Ovary (tissue), 7 donors: ENCODE measurements at regions not wholly inside any gene's neighbourhood (a gene's known extent, or its start where the extent isn't known, plus 50 kb on each side); places are given as distances from the start of the nearest gene placed in this dataset.

Experiments
- DNase-seq, 5 donors: peaks; one replicate each; pipeline ENCODE4 v3.0.0-alpha.2; 2019 to 2020
- H3K27ac ChIP-seq, 2 donors: fragments of 200-600 bp; one replicate each; pipeline versions ENCODE4 v1.5.1 to v1.8.0; 2019 to 2022
- H3K27me3 ChIP-seq: fragments of 200-600 bp; one replicate; pipeline ENCODE4 v1.8.0; 2022
- H3K36me3 ChIP-seq: fragments of 200-600 bp; sonication (generic); one replicate; pipeline ENCODE4 v1.5.1; 2019
- H3K4me1 ChIP-seq: one replicate; pipeline ENCODE4 v1.8.1; 2013; ENCODE audit warnings: mild to moderate bottlenecking, moderate library complexity; ENCODE audit not compliant: insufficient read depth
- H3K4me3 ChIP-seq: fragments of 200-600 bp; sonication (generic); one replicate; pipeline ENCODE4 v1.5.1; 2017
- H3K9me3 ChIP-seq, 2 donors: fragments of 200-600 bp in 1 of 2; sonication (generic) in 1 of 2; one replicate each; pipeline versions ENCODE4 v1.5.1 to v1.8.1; 2013 to 2019; ENCODE audit warnings: mild to moderate bottlenecking in 1 of 2, moderate library complexity in 1 of 2
- EP300 ChIP-seq: sonication (generic); formaldehyde crosslinking; IDR thresholded peaks from one replicate; pipeline ENCODE4 v1.6.1; 2017; ENCODE audit warnings: antibody characterized with exemption
- POLR2A ChIP-seq: fragments of 450-650 bp; IDR thresholded peaks from one replicate; pipeline ENCODE4 v1.6.1; 2017; ENCODE audit warnings: antibody characterized with exemption, mild to moderate bottlenecking, moderate library complexity
- WGBS, 3 donors: extraction: QIAGEN DNeasy Blood & Tissue Kit in 1 of 3; methylation state at CpG; one replicate each; pipeline versions ENCODE4 v1.1.5 to v1.1.7; 2013 to 2017; 5-methylcytosine and 5-hydroxymethylcytosine counted together
- intact Hi-C, 4 donors: fragments of 100-400 bp; cut with DNase I; formaldehyde crosslinking; loops; one replicate each; pipeline versions ENCODE4 v1.11.0 to v1.15.1; 2022 to 2023
- TF ChIP-seq, protein P1 (sequence below), 3 donors: fragments of 450-650 bp in 2 of 3; fragments of 200-600 bp in 1 of 3; IDR thresholded peaks; one replicate each; pipeline versions ENCODE4 v1.5.1 to v1.8.0; 2016 to 2022; ENCODE audit warnings: antibody characterized with exemption in 3 of 3, mild to moderate bottlenecking in 1 of 3
- donor health status: DM: no; HTN: no; CAD: no; lungs with moderate emphysema.
- donor health status: DM: no; HTN: no; CAD: no.
- donor health status: Bipolar disorder and iron deficiency.
- donor health status: DM: no; HTN: no; CAD: no.
- donor health status: DM: yes; HTN: yes; CAD: no.

DNA sequence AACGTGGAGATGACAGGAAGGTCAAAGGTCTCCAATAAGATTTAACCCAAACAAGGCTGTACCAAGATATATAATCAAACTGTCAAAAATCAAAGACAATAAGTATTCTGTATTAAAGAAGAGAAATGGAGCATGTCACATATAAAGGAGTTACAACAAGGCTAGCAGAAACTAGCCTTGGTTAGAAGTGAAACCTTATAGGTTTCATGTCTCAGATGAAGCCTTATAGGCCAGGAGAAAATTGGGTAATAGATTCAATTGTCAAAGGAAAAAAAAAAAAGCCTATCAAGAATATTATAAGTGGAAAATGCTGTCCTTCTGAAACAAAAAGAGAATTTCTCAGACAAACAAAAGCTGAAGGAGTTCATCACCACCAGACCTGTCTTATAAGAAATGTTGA, 419.4 kb downstream of the CDH11 start:
- H3K9me3 ChIP-seq: no peaks in the 10 kb centered on the region
- no peaks in the 10 kb centered on the region for H3K27me3 ChIP-seq
- no peak overlapping the region for H3K4me3 ChIP-seq
- H3K27ac ChIP-seq: no peak overlapping the region
- no peak for DNase-seq
- H3K36me3 ChIP-seq: no peaks in the 10 kb centered on the region
- no peaks in the 10 kb centered on the region for H3K4me1 ChIP-seq
- intact Hi-C loops: no loop called here
- TF ChIP-seq POLR2A: no peak
- TF ChIP-seq, protein P1, sequence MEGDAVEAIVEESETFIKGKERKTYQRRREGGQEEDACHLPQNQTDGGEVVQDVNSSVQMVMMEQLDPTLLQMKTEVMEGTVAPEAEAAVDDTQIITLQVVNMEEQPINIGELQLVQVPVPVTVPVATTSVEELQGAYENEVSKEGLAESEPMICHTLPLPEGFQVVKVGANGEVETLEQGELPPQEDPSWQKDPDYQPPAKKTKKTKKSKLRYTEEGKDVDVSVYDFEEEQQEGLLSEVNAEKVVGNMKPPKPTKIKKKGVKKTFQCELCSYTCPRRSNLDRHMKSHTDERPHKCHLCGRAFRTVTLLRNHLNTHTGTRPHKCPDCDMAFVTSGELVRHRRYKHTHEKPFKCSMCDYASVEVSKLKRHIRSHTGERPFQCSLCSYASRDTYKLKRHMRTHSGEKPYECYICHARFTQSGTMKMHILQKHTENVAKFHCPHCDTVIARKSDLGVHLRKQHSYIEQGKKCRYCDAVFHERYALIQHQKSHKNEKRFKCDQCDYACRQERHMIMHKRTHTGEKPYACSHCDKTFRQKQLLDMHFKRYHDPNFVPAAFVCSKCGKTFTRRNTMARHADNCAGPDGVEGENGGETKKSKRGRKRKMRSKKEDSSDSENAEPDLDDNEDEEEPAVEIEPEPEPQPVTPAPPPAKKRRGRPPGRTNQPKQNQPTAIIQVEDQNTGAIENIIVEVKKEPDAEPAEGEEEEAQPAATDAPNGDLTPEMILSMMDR (IDR thresholded peaks at IDR 0.05): no peak
- no peak for TF ChIP-seq EP300
- WGBS, 3 donors: 38 to 49% (median 49%) methylated on average over 1 of the region's 1 CpG

DNA sequence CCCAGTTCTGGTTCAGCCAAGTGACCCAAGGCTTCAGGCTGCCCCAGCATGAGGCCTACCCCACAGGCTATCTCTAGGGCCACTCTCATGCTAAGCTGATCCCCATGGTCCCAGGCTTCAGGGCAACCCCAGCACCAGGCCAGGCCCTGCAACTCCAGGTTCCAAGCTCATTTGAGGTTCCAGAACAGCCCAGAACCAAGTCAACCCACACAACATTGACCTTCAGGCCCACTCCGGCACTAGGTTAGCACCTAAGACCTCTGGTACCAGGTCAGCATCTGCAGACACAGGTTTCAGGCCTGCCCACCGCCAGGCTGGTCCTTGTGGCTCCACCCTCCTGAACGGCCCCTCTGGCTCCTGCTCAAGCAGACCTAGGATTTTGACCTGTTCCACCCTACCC, 421.2 kb downstream of the CDH11 start:
- no peak for DNase-seq
- H3K36me3 ChIP-seq: no peaks in the 10 kb centered on the region
- no peaks in the 10 kb centered on the region for H3K27me3 ChIP-seq
- no peak overlapping the region for H3K27ac ChIP-seq
- 87 to 100% (median 96%) methylated on average over 3 of the region's 3 CpGs for WGBS, 3 donors
- no peaks in the 10 kb centered on the region for H3K4me1 ChIP-seq
- no peak for TF ChIP-seq EP300
- no peak for TF ChIP-seq POLR2A
- TF ChIP-seq, protein P1 (IDR thresholded peaks at IDR 0.05): no peak
- no peaks in the 10 kb centered on the region for H3K9me3 ChIP-seq
- H3K4me3 ChIP-seq: no peak overlapping the region
- intact Hi-C loops: no loop called here

DNA sequence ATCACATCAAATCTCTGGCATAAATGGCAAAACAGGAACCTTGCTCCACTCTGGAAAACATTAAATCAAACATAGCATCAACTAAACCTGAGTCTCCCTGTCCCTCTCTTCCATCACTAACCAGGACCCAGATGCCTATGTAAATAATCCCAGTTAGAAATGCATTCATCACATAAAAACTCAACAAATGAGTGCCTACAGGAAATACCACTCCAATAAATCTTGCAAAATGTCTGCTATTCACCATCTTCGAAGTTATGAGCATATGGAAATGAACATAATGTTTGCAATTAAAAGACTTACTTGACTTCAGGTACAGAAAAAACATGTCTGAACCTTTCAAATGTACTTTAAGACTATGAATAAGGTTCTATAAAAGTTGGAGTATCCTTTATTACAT, 425.0 kb downstream of the CDH11 start:
- TF ChIP-seq POLR2A (no peak), EP300 (no peak)
- TF ChIP-seq, protein P1 (IDR thresholded peaks at IDR 0.05): no peak
- intact Hi-C loops: no loop called here
- 77 to 88% (median 87%) methylated on average over 1 of the region's 1 CpG for WGBS, 3 donors
- Histone ChIP-seq H3K36me3 (no peaks in the 10 kb centered on the region), H3K4me3 (no peak overlapping the region), H3K27ac (no peak overlapping the region), H3K27me3 (no peaks in the 10 kb centered on the region), H3K4me1 (no peaks in the 10 kb centered on the region), H3K9me3 (no peaks in the 10 kb centered on the region)
- DNase-seq: no peak

DNA sequence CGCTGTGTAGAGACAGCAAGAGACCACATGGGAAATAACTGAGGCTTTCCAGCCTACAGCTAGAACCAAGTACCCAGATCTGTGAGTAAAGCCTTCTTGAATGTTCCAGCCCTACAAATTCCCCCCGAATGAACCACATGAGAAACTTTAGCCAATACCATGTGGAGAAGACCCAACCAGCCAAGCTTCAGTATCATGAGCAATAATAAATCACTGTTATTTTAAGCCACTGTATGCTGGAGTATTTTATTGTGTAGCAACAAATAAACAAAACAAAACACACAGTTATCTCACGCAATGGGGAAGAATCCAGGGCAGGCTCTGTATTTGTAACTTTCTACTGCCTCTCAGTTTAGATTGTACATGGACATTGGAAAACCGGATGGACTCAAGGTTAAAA, 426.2 kb downstream of the CDH11 start:
- H3K4me1 ChIP-seq: no peaks in the 10 kb centered on the region
- H3K27me3 ChIP-seq: no peaks in the 10 kb centered on the region
- TF ChIP-seq EP300 (no peak), POLR2A (no peak)
- TF ChIP-seq, protein P1 (IDR thresholded peaks at IDR 0.05): no peak
- DNase-seq: no peak
- H3K36me3 ChIP-seq: no peaks in the 10 kb centered on the region
- H3K27ac ChIP-seq: no peak overlapping the region
- no peak overlapping the region for H3K4me3 ChIP-seq
- no peaks in the 10 kb centered on the region for H3K9me3 ChIP-seq
- intact Hi-C loops: no loop called here
- 29 to 54% (median 39%) methylated on average over 4 of the region's 4 CpGs for WGBS, 3 donors

DNA sequence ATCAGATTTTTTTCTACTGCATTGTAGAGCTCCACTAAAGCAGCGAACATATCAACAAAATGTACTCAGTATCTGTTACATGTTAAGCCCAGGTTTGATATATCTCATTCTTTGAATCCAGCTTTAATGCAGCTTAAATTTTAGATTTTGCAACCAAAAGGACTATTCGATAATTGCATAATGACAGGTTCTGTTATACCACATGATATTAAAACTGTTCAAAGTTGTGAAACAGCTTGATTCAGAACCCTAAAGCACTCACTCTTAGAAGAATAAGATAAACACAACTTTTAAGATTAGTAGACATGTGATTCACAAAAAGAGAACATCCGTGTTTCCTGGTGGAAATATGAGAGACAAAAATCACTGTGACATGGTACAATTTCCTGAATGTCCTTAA, 427.9 kb downstream of the CDH11 start:
- H3K4me1 ChIP-seq: no peaks in the 10 kb centered on the region
- TF ChIP-seq, protein P1 (IDR thresholded peaks at IDR 0.05): no peak
- TF ChIP-seq POLR2A (no peak), EP300 (no peak)
- no peak overlapping the region for H3K27ac ChIP-seq
- no peak overlapping the region for H3K4me3 ChIP-seq
- WGBS, 3 donors: 86 to 93% (median 90%) methylated on average over 3 of the region's 3 CpGs
- no peaks in the 10 kb centered on the region for H3K27me3 ChIP-seq
- H3K36me3 ChIP-seq: no peaks in the 10 kb centered on the region
- intact Hi-C loops: no loop called here
- H3K9me3 ChIP-seq: no peaks in the 10 kb centered on the region
- no peak for DNase-seq
